Activated CD4-positive, CD25-positive, alpha-beta regulatory T cell (primary cell): ENCODE measurements at regions not wholly inside any gene's neighbourhood (a gene's known extent, or its start where the extent isn't known, plus 50 kb on each side); places are given as distances from the start of the nearest gene placed in this dataset.

Source experiments
- DNase-seq, 4 experiments: peaks; one replicate each; lab custom pipeline; 2025; lab: John Stamatoyannopoulos, UW

- no peak for DNase-seq
Measured at GRCh38 chrX:109842611-109843010, 109.6 kb upstream of the ACSL4 start.

DNA sequence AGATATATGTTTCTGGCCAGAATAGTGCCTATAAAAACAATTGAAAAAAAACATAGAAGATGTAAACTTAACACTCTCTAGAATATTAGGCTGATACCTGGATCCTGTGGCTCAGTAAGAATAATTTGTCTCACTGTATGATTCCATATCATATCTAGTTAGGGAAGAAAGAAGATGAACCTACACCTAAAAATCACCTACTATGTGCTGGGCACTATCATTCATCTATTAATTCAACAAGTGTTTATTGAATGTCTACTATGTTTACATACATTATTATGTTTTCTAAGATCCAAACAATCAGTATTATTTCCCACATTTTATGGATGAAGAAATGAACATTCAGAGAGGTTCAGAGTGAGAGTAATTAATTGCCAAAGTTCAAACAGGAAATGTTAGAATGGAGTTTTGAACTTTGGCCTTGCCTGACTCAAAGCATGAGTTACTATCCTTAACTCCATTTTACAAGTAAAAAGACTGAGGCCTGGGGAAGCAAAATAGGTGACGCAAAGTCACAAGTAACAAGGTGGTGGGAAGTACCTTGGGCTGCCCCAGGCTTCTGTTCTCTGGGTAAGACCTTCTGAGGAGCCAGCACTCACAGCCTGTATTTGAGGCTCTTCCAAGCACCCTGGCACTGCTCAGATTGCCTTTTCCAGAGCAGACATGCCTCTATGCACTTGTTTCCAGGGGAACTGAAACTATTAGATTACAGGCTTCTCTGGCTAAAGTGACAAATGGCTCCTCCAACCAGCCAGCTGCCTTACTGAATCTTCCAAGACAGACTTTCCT, 111.1 kb upstream of the ACSL4 start:
- DNase-seq: no peak

- no peak for DNase-seq
Measured at GRCh38 chrX:109844986-109845385, 111.9 kb upstream of the ACSL4 start.

GRCh38 chrX:109845996-109846395, 112.9 kb upstream of the ACSL4 start:
- DNase-seq: no peak

- DNase-seq: no peak
Measured at GRCh38 chrX:109847257-109848187, 114.5 kb upstream of the ACSL4 start.

DNA sequence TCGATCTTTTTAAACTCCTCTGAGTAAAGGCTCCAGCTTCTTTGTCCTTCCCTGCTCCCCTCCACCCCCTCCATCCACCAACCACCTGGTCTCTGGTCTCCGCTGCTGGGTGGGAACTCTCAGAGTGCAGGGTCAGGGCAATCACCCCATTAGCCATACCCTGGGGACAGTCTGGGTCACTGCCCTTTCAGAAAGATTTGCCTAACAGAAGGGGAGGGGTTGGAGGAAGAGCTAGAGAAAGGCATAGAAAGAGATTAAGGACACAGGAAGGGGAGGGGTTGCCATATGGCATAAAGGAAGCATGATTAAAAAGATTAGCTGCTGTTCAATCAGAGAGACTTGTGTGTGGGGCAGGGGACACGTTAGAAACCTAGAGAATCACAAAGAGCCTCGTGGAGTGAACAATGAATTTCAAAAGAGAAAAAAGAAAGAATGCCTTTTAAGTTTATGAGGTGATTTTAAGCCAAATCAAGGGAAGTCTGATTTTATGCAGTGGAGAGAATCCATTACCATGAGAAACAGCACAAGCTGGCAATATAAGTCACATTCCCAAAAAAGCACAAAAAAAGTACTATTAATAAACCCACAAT, 115.5 kb upstream of the ACSL4 start:
- no peak for DNase-seq

DNA sequence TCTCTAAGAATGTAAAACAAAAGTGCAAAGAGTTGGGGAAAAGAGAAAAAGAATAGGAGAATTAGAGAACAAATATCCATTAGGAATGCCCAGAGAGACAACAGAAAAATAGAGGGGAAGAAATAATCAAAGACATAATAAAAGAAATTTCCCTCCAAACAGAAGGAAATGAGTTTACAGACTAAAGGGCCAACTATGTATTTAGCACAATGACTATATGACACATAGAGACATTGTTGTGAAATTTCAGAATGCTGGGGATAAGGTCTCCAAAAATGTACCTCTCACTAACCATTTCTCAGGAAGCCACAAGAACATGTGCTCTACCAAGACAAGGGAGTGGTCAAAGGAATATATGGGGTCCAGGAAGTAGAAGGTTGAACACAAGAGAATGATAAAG, 121.0 kb upstream of the ACSL4 start:
- DNase-seq: no peak

DNA sequence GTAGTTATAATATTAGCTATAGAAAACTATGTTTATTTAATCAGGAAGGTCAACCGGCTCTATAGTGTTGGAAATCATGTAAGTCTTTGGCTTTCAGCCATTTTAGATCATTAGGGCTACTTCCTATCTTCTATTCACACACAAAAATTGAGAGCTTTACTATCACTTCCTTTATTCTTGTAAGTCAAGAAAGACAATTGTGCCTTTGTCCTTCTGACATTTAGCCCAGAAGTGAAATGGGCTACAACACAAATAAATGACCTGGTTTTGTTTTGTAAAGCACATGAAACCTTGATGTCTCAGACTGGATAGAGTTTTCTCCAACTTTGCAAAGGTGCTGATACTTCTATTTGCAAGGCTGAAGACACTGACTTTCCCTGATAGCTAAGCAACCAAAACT, 122.4 kb upstream of the ACSL4 start:
- no peak for DNase-seq

- DNase-seq: no peak
Measured at GRCh38 chrX:109856974-109857373, 123.9 kb upstream of the ACSL4 start.

GRCh38 chrX:109857584-109858228, 124.6 kb upstream of the ACSL4 start:
- no peak for DNase-seq

DNA sequence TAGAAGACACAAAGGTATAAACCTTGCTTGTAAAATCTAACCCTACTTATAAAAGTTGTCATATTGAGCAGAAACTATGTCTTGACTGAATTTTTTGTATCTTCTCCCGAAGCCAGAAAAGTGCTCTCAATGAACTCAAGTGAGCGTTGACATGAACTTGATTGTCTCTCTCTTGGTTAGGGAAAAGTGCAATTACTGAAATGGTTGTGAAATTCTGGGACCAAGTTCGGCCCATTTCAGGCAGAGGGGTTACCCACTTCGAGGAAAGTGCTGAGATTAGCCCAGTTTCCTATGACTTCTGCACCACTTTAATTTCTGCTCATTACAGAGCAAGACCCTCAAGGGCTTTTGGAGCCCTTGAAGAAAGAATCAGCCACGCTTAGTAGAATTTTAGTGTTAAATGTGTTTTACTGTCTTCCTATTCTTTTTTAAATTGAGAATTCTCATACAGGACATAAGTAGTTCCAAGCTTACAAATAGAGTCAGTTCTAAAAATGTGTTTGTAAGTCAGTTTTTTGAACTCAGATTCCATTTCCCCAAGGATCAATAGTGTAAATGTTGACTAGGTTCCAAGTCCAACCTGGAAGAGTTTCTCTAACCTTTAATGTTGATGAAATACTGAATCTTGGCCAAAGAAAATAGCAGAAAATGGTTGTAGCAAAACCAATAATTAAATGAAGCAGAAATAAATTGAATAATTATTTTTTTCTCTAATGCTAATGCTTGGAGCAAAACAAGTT, 125.7 kb upstream of the ACSL4 start:
- DNase-seq: no peak

DNA sequence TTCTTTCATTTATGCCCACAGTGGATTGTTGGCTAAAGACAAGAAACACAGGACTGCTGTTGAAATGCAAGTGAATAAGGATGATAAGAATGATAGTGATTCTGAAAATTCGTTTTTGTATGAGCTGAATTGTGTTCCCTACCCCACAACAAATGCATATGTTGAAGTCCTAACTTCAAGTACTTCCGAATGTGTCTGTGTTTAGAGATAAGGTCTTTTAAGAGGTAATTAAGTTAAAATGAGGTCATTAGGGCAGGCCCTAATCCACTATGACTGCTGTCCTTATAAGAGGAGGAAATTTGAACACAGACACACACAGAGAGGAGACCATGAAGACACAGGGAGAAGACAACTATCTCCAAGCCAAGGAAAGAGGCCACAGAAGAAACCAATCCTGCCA, 126.6 kb upstream of the ACSL4 start:
- no peak for DNase-seq

GRCh38 chrX:109862433-109862832, 129.4 kb upstream of the ACSL4 start:
- no peak for DNase-seq

GRCh38 chrX:109863811-109864210, 130.8 kb upstream of the ACSL4 start:
- DNase-seq: no peak

GRCh38 chrX:109871121-109871888, 131.6 kb upstream of the TMEM164 start:
- DNase-seq: no peak

GRCh38 chrX:109872021-109872732, 130.7 kb upstream of the TMEM164 start:
- DNase-seq: no peak

DNA sequence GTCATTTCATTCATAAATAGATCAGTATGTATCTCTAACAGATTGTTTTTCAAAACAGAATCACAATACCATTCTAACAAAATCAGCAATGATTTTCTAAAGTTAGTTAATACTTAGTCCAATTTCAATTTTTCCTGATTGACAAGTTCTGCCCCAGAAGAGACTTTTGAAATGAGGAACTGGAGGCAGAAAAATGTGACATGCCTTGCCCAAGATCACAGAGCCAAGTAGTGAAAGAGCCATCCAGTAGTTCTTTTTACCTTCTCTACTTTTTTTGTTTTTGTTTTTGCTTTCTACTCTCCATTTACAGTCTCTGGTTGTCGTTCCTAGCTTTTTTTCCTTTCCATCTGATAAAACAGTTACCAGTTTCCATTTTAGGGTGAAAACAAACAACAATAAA, 129.3 kb upstream of the TMEM164 start:
- DNase-seq: no peak

- no peak for DNase-seq
Measured at GRCh38 chrX:109873983-109874382, 128.9 kb upstream of the TMEM164 start.

DNA sequence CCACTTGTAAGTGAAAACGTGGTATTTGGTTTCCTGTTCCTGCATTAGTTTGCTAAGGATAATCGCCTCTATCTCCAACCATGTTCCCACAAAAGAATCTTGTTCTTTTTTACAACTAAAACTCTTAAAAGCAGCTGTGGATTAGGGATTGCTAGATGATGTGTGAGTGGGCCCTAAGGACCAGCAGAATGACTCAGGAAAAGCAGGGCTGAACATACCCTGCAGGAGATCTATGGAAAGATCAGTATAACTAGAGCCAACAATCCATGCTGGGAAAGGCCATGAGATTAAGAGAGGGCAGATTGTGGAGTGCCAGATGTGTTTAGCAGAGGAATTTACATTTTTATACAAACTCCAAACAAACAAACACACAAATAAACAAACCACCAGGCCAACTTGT, 128.4 kb upstream of the TMEM164 start:
- DNase-seq: no peak

DNA sequence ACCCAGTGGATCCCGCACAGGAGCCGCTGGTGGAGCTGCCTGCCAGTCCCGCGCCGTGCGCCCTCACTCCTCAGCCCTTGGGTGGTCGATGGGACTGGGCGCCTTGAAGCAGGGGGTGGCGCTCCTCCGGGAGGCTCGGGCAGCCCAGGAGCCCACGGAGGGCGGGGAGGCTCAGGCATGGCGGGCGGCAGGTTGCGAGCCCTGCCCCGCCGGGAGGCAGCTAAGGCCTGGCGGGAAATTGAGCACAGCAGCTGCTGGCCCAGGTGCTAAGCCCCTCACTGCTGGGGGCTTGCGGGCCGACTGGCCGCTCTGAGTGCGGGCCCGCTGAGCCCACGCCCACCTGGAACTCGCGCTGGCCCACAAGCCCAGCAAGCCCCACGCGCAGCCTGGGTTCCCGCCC, 127.1 kb upstream of the TMEM164 start:
- DNase-seq: no peak
